SU-DHL-6 (cell line): ENCODE measurements at regions not wholly inside any gene's neighbourhood (a gene's known extent, or its start where the extent isn't known, plus 50 kb on each side); places are given as distances from the start of the nearest gene placed in this dataset.

Experiments
- CTCF ChIP-seq: fragments of 200-600 bp; sonication (generic); IDR thresholded peaks from one replicate; pipeline ENCODE4 v1.5.1; 2017; ENCODE audit warnings: antibody characterized with exemption, mild to moderate bottlenecking, low read length, moderate library complexity; ENCODE audit not compliant: insufficient read depth, poor library complexity, severe bottlenecking
- EZH2phosphoT487 ChIP-seq: fragments of 200-600 bp; sonication (generic), shearing (Covaris generic); conservative IDR thresholded peaks from 2 replicates; pipeline ENCODE4 v1.6.1; 2018; ENCODE audit warnings: mild to moderate bottlenecking, antibody characterized with exemption, low read length, moderate library complexity, mixed read lengths

GRCh38 chr3:83715307-83715706, 1243.5 kb upstream of the CADM2 start:
- TF ChIP-seq CTCF = no peak
- TF ChIP-seq EZH2phosphoT487 = no peak
